Liver (tissue), 7 donors: ENCODE measurements at regions not wholly inside any gene's neighbourhood (a gene's known extent, or its start where the extent isn't known, plus 50 kb on each side); places are given as distances from the start of the nearest gene placed in this dataset.

Experiments
- DNase-seq: peaks from one replicate; pipeline ENCODE4 v3.0.0-alpha.2; 2017; ENCODE audit warnings: low spot score
- H3K27ac ChIP-seq, 2 donors: one replicate each; pipeline ENCODE4 v1.7.0; 2013; ENCODE audit warnings: inconsistent platforms in 2 of 2, low read length in 2 of 2, control low read depth in 1 of 2, low read depth in 1 of 2, mild to moderate bottlenecking in 1 of 2
- H3K27me3 ChIP-seq, 4 donors: one replicate each; pipeline versions ENCODE4 v1.6.1 to v1.7.0; 2013; ENCODE audit warnings: low read length in 3 of 4, inconsistent platforms in 1 of 4, mild to moderate bottlenecking in 1 of 4, moderate library complexity in 1 of 4; ENCODE audit not compliant: control insufficient read depth in 4 of 4, insufficient read depth in 4 of 4
- H3K36me3 ChIP-seq, 4 donors: one replicate each; pipeline versions ENCODE4 v1.6.1 to v1.7.0; 2013; ENCODE audit warnings: low read length in 3 of 4, mild to moderate bottlenecking in 3 of 4, low read depth in 1 of 4, moderate library complexity in 1 of 4; ENCODE audit not compliant: control insufficient read depth in 4 of 4, insufficient read depth in 3 of 4
- H3K4me1 ChIP-seq, 4 donors: one replicate each; pipeline versions ENCODE4 v1.6.1 to v1.7.0; 2013; ENCODE audit warnings: low read length in 3 of 4, mild to moderate bottlenecking in 3 of 4, moderate library complexity in 1 of 4; ENCODE audit not compliant: control insufficient read depth in 4 of 4, insufficient read depth in 4 of 4
- H3K4me3 ChIP-seq, 3 donors: one replicate each; pipeline versions ENCODE4 v1.6.1 to v1.7.0; 2013; ENCODE audit warnings: low read length in 3 of 3, control low read depth in 1 of 3, low read depth in 1 of 3, mild to moderate bottlenecking in 1 of 3
- H3K9ac ChIP-seq, 2 donors: one replicate each; pipeline ENCODE4 v1.7.0; 2013; ENCODE audit warnings: low read length in 2 of 2, mild to moderate bottlenecking in 2 of 2, moderate library complexity in 2 of 2, control low read depth in 1 of 2, low read depth in 1 of 2
- H3K9me3 ChIP-seq, 4 donors: one replicate each; pipeline versions ENCODE4 v1.6.1 to v1.7.0; 2013; ENCODE audit warnings: low read length in 3 of 4; ENCODE audit not compliant: control insufficient read depth in 4 of 4
- EGR1 ChIP-seq, 2 donors: IDR thresholded peaks; 2 replicates each; pipeline ENCODE4 v1.6.1; 2016 to 2018; ENCODE audit warnings: antibody characterized with exemption in 2 of 2, low read depth in 2 of 2
- FOXA1 ChIP-seq: IDR thresholded peaks from 2 replicates; pipeline ENCODE4 v1.6.1; 2016; ENCODE audit warnings: antibody characterized with exemption
- FOXA2 ChIP-seq: IDR thresholded peaks from 2 replicates; pipeline ENCODE4 v1.6.1; 2016; ENCODE audit warnings: antibody characterized with exemption
- GABPA ChIP-seq, 2 donors: IDR thresholded peaks in 1 of 2; conservative IDR thresholded peaks in 1 of 2; 2 replicates each; pipeline ENCODE4 v1.6.1; 2016; ENCODE audit warnings: antibody characterized with exemption in 2 of 2, mild to moderate bottlenecking in 1 of 2, moderate library complexity in 1 of 2
- HNF4G ChIP-seq: IDR thresholded peaks from 2 replicates; pipeline ENCODE4 v1.6.1; 2016; ENCODE audit warnings: antibody characterized with exemption
- NR2F2 ChIP-seq: IDR thresholded peaks from 2 replicates; pipeline ENCODE4 v1.6.1; 2016; ENCODE audit warnings: antibody characterized with exemption
- RXRA ChIP-seq, 2 donors: IDR thresholded peaks; 2 replicates each; pipeline ENCODE4 v1.6.1; 2017 to 2018; ENCODE audit warnings: antibody characterized with exemption in 2 of 2, mild to moderate bottlenecking in 1 of 2
- SP1 ChIP-seq: IDR thresholded peaks from 2 replicates; pipeline ENCODE4 v1.6.1; 2018; ENCODE audit warnings: antibody characterized with exemption, mild to moderate bottlenecking
- YY1 ChIP-seq: IDR thresholded peaks from 2 replicates; pipeline ENCODE4 v1.6.1; 2016; ENCODE audit warnings: antibody characterized with exemption, mild to moderate bottlenecking
- TF ChIP-seq, protein P1 (sequence below): IDR thresholded peaks from 2 replicates; pipeline ENCODE4 v1.6.1; 2016; ENCODE audit warnings: antibody characterized with exemption
- TF ChIP-seq, protein P2 (sequence below): IDR thresholded peaks from 2 replicates; pipeline ENCODE4 v1.6.1; 2016; ENCODE audit warnings: antibody characterized with exemption
- TF ChIP-seq, protein P3 (sequence below): IDR thresholded peaks from 2 replicates; pipeline ENCODE4 v1.6.1; 2016; ENCODE audit warnings: antibody characterized with exemption, mild to moderate bottlenecking
- TF ChIP-seq, protein P4 (sequence below): IDR thresholded peaks from 2 replicates; pipeline ENCODE4 v1.6.1; 2016; ENCODE audit warnings: antibody characterized with exemption
- TF ChIP-seq, protein P5 (sequence below): fragments of 150-350 bp; IDR thresholded peaks from 2 replicates; pipeline ENCODE4 v1.5.1; 2017; ENCODE audit warnings: improper control_type of control experiment, low read depth, low read length; ENCODE audit not compliant: missing input control
- donor health status: healthy.
- donor health status: healthy.
- donor health status: healthy.
- donor health status: healthy.

DNA sequence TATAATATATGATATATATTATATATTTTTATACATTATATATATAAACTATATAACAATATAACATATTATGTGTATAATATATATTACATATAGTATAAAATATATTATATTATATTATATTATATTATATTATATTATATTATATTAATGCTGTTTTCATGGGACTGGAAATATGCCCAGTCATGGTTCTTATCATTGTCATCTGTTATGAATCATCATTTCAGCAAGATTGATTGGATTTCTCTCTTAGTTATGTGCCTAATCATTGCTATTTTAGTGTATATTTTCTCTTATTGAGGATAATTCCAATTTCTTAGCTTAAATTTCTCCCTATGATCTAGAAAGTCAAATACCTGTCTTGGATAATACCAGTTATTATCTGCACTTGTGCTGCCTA is 617.8 kb downstream of the TRIB2 start:
- Histone ChIP-seq H3K4me3 (no peak overlapping the region), H3K27me3 (no peaks in the 10 kb centered on the region), H3K9me3 (no peaks in the 10 kb centered on the region)

More for the DNA sequence above, 617.8 kb downstream of the TRIB2 start:
- H3K9ac ChIP-seq, result no peak overlapping the region
- no peaks in the 10 kb centered on the region for H3K36me3 ChIP-seq
- TF ChIP-seq RXRA (IDR thresholded peaks at IDR 0.05) (no peak), EGR1 (IDR thresholded peaks at IDR 0.05; ENCODE audit: low read depth in 2 of 2) (no peak), NR2F2 (no peak), SP1 (no peak), GABPA (IDR thresholded peaks at IDR 0.05 in 1 of 2, conservative IDR thresholded peaks at IDR 0.05 in 1 of 2) (no peak), HNF4G (no peak), FOXA2 (no peak), FOXA1 (no peak), YY1 (no peak)
- TF ChIP-seq, protein P1, sequence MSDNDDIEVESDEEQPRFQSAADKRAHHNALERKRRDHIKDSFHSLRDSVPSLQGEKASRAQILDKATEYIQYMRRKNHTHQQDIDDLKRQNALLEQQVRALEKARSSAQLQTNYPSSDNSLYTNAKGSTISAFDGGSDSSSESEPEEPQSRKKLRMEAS, result no peak
- TF ChIP-seq, protein P2, sequence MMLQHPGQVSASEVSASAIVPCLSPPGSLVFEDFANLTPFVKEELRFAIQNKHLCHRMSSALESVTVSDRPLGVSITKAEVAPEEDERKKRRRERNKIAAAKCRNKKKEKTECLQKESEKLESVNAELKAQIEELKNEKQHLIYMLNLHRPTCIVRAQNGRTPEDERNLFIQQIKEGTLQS, result no peak
- TF ChIP-seq, protein P3, sequence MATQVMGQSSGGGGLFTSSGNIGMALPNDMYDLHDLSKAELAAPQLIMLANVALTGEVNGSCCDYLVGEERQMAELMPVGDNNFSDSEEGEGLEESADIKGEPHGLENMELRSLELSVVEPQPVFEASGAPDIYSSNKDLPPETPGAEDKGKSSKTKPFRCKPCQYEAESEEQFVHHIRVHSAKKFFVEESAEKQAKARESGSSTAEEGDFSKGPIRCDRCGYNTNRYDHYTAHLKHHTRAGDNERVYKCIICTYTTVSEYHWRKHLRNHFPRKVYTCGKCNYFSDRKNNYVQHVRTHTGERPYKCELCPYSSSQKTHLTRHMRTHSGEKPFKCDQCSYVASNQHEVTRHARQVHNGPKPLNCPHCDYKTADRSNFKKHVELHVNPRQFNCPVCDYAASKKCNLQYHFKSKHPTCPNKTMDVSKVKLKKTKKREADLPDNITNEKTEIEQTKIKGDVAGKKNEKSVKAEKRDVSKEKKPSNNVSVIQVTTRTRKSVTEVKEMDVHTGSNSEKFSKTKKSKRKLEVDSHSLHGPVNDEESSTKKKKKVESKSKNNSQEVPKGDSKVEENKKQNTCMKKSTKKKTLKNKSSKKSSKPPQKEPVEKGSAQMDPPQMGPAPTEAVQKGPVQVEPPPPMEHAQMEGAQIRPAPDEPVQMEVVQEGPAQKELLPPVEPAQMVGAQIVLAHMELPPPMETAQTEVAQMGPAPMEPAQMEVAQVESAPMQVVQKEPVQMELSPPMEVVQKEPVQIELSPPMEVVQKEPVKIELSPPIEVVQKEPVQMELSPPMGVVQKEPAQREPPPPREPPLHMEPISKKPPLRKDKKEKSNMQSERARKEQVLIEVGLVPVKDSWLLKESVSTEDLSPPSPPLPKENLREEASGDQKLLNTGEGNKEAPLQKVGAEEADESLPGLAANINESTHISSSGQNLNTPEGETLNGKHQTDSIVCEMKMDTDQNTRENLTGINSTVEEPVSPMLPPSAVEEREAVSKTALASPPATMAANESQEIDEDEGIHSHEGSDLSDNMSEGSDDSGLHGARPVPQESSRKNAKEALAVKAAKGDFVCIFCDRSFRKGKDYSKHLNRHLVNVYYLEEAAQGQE, result no peak
- TF ChIP-seq, protein P4, sequence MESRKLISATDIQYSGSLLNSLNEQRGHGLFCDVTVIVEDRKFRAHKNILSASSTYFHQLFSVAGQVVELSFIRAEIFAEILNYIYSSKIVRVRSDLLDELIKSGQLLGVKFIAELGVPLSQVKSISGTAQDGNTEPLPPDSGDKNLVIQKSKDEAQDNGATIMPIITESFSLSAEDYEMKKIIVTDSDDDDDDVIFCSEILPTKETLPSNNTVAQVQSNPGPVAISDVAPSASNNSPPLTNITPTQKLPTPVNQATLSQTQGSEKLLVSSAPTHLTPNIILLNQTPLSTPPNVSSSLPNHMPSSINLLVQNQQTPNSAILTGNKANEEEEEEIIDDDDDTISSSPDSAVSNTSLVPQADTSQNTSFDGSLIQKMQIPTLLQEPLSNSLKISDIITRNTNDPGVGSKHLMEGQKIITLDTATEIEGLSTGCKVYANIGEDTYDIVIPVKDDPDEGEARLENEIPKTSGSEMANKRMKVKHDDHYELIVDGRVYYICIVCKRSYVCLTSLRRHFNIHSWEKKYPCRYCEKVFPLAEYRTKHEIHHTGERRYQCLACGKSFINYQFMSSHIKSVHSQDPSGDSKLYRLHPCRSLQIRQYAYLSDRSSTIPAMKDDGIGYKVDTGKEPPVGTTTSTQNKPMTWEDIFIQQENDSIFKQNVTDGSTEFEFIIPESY, result no peak
- TF ChIP-seq, protein P5, sequence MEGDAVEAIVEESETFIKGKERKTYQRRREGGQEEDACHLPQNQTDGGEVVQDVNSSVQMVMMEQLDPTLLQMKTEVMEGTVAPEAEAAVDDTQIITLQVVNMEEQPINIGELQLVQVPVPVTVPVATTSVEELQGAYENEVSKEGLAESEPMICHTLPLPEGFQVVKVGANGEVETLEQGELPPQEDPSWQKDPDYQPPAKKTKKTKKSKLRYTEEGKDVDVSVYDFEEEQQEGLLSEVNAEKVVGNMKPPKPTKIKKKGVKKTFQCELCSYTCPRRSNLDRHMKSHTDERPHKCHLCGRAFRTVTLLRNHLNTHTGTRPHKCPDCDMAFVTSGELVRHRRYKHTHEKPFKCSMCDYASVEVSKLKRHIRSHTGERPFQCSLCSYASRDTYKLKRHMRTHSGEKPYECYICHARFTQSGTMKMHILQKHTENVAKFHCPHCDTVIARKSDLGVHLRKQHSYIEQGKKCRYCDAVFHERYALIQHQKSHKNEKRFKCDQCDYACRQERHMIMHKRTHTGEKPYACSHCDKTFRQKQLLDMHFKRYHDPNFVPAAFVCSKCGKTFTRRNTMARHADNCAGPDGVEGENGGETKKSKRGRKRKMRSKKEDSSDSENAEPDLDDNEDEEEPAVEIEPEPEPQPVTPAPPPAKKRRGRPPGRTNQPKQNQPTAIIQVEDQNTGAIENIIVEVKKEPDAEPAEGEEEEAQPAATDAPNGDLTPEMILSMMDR, result no peak
- no peak for DNase-seq
- no peaks in the 10 kb centered on the region for H3K4me1 ChIP-seq
- no peak overlapping the region for H3K27ac ChIP-seq
